WTC11 (cell line): ENCODE measurements at regions not wholly inside any gene's neighbourhood (a gene's known extent, or its start where the extent isn't known, plus 50 kb on each side); places are given as distances from the start of the nearest gene placed in this dataset.

Experiments
- CREM ChIP-seq: sonication (generic); formaldehyde crosslinking; IDR thresholded peaks from 2 replicates; pipeline ENCODE4 v1.8.1; 2022; ENCODE audit warnings: mild to moderate bottlenecking, missing genetic modification reagents, moderate library complexity
- NR1H2 ChIP-seq: sonication (generic); formaldehyde crosslinking; IDR thresholded peaks from 2 replicates; pipeline ENCODE4 v1.9.0; 2021; ENCODE audit warnings: mild to moderate bottlenecking, moderate library complexity, missing genetic modification reagents
- NR2C2 ChIP-seq: sonication (generic); formaldehyde crosslinking; IDR thresholded peaks from 2 replicates; pipeline ENCODE4 v1.8.0; 2022; ENCODE audit warnings: mild to moderate bottlenecking, missing genetic modification reagents
- SMAD3 ChIP-seq: sonication (generic); formaldehyde crosslinking; IDR thresholded peaks from 2 replicates; pipeline ENCODE4 v1.8.0; 2022; ENCODE audit warnings: missing genetic modification reagents, mild to moderate bottlenecking, borderline replicate concordance
- TF ChIP-seq, protein P1 (sequence below): fragments of 250-450 bp; sonication (Bioruptor Pico); IDR thresholded peaks from 2 replicates; pipeline ENCODE4 v2.1.2; 2022; ENCODE audit warnings: mild to moderate bottlenecking, moderate library complexity
- TF ChIP-seq, protein P2 (sequence below): fragments of 200-600 bp; IDR thresholded peaks from 2 replicates; pipeline ENCODE4 v1.8.0; 2022; ENCODE audit warnings: antibody characterized with exemption
- TF ChIP-seq, protein P3 (sequence below): sonication (generic); formaldehyde crosslinking; IDR thresholded peaks from 2 replicates; pipeline ENCODE4 v1.8.1; 2023; ENCODE audit warnings: mild to moderate bottlenecking, missing genetic modification reagents, moderate library complexity
- TF ChIP-seq, protein P4 (sequence below): sonication (generic); formaldehyde crosslinking; IDR thresholded peaks from 2 replicates; pipeline ENCODE4 v1.8.0; 2022; ENCODE audit warnings: mild to moderate bottlenecking, missing genetic modification reagents
- TF ChIP-seq, protein P5 (sequence below): sonication (generic); formaldehyde crosslinking; IDR thresholded peaks from 2 replicates; pipeline ENCODE4 v1.8.1; 2022; ENCODE audit warnings: low read depth, missing genetic modification reagents, borderline replicate concordance

DNA sequence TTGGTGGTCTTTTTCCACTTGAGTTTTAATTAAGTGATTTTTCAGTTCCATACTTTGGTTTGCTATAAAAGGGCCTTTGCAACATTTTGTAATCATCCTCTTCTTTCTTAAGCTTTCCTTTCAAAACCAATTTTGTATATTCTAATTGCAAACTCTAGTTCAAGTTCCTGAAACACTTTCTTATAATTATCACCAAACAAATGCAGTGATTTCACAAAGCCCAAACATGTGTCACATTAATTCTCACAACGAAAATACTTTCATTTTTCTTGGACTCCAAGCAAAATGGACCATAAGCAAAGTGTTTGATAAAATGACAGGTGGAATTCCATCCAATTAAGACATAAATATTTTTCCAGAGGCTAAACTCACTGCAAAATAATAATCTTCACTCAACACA lies 188.2 kb upstream of the IRX5 start:
- TF ChIP-seq, protein P1, sequence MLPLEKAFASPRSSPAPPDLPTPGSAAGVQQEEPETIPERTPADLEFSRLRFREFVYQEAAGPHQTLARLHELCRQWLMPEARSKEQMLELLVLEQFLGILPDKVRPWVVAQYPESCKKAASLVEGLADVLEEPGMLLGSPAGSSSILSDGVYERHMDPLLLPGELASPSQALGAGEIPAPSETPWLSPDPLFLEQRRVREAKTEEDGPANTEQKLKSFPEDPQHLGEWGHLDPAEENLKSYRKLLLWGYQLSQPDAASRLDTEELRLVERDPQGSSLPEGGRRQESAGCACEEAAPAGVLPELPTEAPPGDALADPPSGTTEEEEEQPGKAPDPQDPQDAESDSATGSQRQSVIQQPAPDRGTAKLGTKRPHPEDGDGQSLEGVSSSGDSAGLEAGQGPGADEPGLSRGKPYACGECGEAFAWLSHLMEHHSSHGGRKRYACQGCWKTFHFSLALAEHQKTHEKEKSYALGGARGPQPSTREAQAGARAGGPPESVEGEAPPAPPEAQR (CRISPR knock-in tag): no peak
- TF ChIP-seq, protein P2, sequence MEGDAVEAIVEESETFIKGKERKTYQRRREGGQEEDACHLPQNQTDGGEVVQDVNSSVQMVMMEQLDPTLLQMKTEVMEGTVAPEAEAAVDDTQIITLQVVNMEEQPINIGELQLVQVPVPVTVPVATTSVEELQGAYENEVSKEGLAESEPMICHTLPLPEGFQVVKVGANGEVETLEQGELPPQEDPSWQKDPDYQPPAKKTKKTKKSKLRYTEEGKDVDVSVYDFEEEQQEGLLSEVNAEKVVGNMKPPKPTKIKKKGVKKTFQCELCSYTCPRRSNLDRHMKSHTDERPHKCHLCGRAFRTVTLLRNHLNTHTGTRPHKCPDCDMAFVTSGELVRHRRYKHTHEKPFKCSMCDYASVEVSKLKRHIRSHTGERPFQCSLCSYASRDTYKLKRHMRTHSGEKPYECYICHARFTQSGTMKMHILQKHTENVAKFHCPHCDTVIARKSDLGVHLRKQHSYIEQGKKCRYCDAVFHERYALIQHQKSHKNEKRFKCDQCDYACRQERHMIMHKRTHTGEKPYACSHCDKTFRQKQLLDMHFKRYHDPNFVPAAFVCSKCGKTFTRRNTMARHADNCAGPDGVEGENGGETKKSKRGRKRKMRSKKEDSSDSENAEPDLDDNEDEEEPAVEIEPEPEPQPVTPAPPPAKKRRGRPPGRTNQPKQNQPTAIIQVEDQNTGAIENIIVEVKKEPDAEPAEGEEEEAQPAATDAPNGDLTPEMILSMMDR: no peak
- no peak for TF ChIP-seq NR1H2 (CRISPR knock-in tag)
- TF ChIP-seq, protein P3, sequence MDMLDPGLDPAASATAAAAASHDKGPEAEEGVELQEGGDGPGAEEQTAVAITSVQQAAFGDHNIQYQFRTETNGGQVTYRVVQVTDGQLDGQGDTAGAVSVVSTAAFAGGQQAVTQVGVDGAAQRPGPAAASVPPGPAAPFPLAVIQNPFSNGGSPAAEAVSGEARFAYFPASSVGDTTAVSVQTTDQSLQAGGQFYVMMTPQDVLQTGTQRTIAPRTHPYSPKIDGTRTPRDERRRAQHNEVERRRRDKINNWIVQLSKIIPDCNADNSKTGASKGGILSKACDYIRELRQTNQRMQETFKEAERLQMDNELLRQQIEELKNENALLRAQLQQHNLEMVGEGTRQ (CRISPR knock-in tag): no peak
- TF ChIP-seq CREM (CRISPR knock-in tag): no peak
- TF ChIP-seq, protein P4, sequence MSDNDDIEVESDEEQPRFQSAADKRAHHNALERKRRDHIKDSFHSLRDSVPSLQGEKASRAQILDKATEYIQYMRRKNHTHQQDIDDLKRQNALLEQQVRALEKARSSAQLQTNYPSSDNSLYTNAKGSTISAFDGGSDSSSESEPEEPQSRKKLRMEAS (CRISPR knock-in tag): no peak
- no peak for TF ChIP-seq SMAD3 (CRISPR knock-in tag)
- TF ChIP-seq, protein P5, sequence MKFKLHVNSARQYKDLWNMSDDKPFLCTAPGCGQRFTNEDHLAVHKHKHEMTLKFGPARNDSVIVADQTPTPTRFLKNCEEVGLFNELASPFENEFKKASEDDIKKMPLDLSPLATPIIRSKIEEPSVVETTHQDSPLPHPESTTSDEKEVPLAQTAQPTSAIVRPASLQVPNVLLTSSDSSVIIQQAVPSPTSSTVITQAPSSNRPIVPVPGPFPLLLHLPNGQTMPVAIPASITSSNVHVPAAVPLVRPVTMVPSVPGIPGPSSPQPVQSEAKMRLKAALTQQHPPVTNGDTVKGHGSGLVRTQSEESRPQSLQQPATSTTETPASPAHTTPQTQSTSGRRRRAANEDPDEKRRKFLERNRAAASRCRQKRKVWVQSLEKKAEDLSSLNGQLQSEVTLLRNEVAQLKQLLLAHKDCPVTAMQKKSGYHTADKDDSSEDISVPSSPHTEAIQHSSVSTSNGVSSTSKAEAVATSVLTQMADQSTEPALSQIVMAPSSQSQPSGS (CRISPR knock-in tag): no peak
- TF ChIP-seq NR2C2: no peak
